Astrocyte of the cerebellum (primary cell): ENCODE measurements at regions not wholly inside any gene's neighbourhood (a gene's known extent, or its start where the extent isn't known, plus 50 kb on each side); places are given as distances from the start of the nearest gene placed in this dataset.

Source experiments
- DNase-seq: peaks from one replicate; pipeline ENCODE4 v3.0.0-alpha.2; 2011; ENCODE audit warnings: low read depth
- H3K4me3 ChIP-seq: 2 replicates; pipeline ENCODE4 v1.5.1; 2011; ENCODE audit warnings: mild to moderate bottlenecking, low read depth, low read length, moderate library complexity
- CTCF ChIP-seq: IDR thresholded peaks from 2 replicates; pipeline ENCODE4 v1.5.1; 2012; ENCODE audit warnings: low read length, low read depth, moderate library complexity, mild to moderate bottlenecking; ENCODE audit errors: missing control alignments
- in situ Hi-C: cut with HindIII; loops from 2 replicates; pipeline ENCODE4 v1.10.0; 2017; ENCODE audit warnings: low sequenced_read_pairs

GRCh38 chr3:182631183-182632076 lies 161.9 kb upstream of the ATP11B start:
- no peak for TF ChIP-seq CTCF
- in situ Hi-C loops, result no loop called here
- DNase-seq, result no peak
- no peak overlapping the region for H3K4me3 ChIP-seq

- no peak for DNase-seq
- in situ Hi-C loops, result no loop called here
- no peak for TF ChIP-seq CTCF
- H3K4me3 ChIP-seq, result no peak overlapping the region
Observed at GRCh38 chr3:182632077-182632393, 161.3 kb upstream of the ATP11B start.

GRCh38 chr3:182633186-182633585 lies 160.1 kb upstream of the ATP11B start:
- no peak for TF ChIP-seq CTCF
- in situ Hi-C loops, result no loop called here
- no peak overlapping the region for H3K4me3 ChIP-seq
- no peak for DNase-seq

- in situ Hi-C loops, result no loop called here
- TF ChIP-seq CTCF, result no peak
- no peak overlapping the region for H3K4me3 ChIP-seq
- no peak for DNase-seq
Observed at GRCh38 chr3:182636646-182637045, 156.7 kb upstream of the ATP11B start.

- no peak overlapping the region for H3K4me3 ChIP-seq
- DNase-seq, result no peak
- no peak for TF ChIP-seq CTCF
- in situ Hi-C loops, result no loop called here
Observed at GRCh38 chr3:182637350-182638110, 155.8 kb upstream of the ATP11B start.

GRCh38 chr3:182644013-182644412 lies 149.3 kb upstream of the ATP11B start:
- no peak overlapping the region for H3K4me3 ChIP-seq
- DNase-seq, result no peak
- no peak for TF ChIP-seq CTCF
- in situ Hi-C loops, result no loop called here
